Activated naive CD4-positive, alpha-beta T cell treated with anti-CD3 and anti-CD28 coated beads, Interleukin-2, amount 10 ng/mL, durations not matched to agents 7 days and 5 days (primary cell): ENCODE measurements at regions not wholly inside any gene's neighbourhood (a gene's known extent, or its start where the extent isn't known, plus 50 kb on each side); places are given as distances from the start of the nearest gene placed in this dataset.

Source experiments
- CTCF ChIA-PET: fragments of 350-600 bp; sonication (Branson Sonifier 250); formaldehyde crosslinking; loops from one replicate; lab custom pipeline; 2021; ENCODE audit warnings: antibody characterized with exemption; lab: Charles Lee
- DNase-seq: peaks from one replicate; pipeline ENCODE4 v3.0.0-alpha.2; 2020
- H3K27ac Mint-ChIP-seq: one replicate; pipeline ENCODE4 v1.8.0; 2021; ENCODE audit warnings: mild to moderate bottlenecking, moderate library complexity, mixed read lengths
- H3K27me3 Mint-ChIP-seq: one replicate; pipeline ENCODE4 v1.8.0; 2021; ENCODE audit warnings: mild to moderate bottlenecking, mixed read lengths
- H3K36me3 Mint-ChIP-seq: one replicate; pipeline ENCODE4 v1.8.0; 2021; ENCODE audit warnings: mixed read lengths
- H3K4me1 Mint-ChIP-seq: one replicate; pipeline ENCODE4 v1.8.0; 2021; ENCODE audit warnings: mixed read lengths
- H3K4me3 Mint-ChIP-seq: one replicate; pipeline ENCODE4 v1.8.0; 2021; ENCODE audit warnings: mild to moderate bottlenecking, moderate library complexity, mixed read lengths
- H3K9me3 Mint-ChIP-seq: one replicate; pipeline ENCODE4 v1.8.0; 2021; ENCODE audit warnings: mixed read lengths

DNA sequence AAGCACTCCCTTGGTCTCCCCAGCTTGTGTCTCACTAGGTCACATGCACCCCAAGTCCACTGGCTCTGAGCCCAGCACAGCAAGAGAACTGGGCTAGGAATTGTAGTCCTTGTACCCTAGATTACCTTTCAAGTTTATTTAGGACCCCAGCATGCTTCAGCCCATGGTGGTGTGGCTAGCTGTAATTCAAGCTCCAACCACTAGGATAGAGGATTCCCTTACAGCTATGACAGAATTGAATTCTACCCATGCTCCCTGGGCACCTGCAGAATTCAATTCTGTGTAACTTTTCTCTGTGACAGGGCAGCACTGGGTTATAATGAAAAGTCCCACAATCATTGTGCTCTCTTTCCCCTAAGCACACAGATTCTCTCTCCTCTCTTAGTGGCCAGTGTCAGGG, 253.8 kb upstream of the DMD start:
- no peaks in the 10 kb centered on the region for H3K27me3 Mint-ChIP-seq
- no peak for DNase-seq
- H3K27ac Mint-ChIP-seq = no peak overlapping the region
- no peaks in the 10 kb centered on the region for H3K9me3 Mint-ChIP-seq
- no peak overlapping the region for H3K4me3 Mint-ChIP-seq
- CTCF ChIA-PET = no interaction called here
- no peaks in the 10 kb centered on the region for H3K36me3 Mint-ChIP-seq
- H3K4me1 Mint-ChIP-seq = no peaks in the 10 kb centered on the region

DNA sequence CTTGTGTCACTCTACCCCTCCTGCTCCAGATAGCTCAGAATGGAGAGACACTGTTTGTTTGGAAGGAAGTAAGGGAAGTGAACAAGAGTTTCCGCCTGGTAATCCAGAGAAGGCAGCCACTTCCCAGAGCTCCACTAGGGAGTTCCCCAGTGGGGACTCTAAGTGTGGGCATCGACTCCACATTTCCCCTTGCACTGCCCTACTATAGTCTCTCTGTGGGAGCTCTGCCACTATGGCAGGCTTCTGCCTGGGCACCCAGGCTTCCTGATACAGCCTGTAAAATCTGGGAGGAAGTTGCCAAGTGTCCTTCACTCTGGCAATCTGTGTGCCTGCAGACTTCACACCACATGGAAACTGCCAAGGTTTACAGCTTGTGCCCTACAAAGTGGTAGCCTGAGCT, 245.8 kb upstream of the DMD start:
- no peak for DNase-seq
- Mint-ChIP-seq H3K4me3 (no peak overlapping the region), H3K27me3 (no peaks in the 10 kb centered on the region), H3K27ac (no peak overlapping the region), H3K36me3 (no peaks in the 10 kb centered on the region), H3K9me3 (no peaks in the 10 kb centered on the region), H3K4me1 (no peaks in the 10 kb centered on the region)
- CTCF ChIA-PET = no interaction called here

GRCh38 chrX:33447285-33447684, 235.9 kb upstream of the DMD start:
- CTCF ChIA-PET = no interaction called here
- Mint-ChIP-seq H3K4me3 (no peak overlapping the region), H3K27ac (no peak overlapping the region), H3K9me3 (no peaks in the 10 kb centered on the region), H3K4me1 (no peaks in the 10 kb centered on the region), H3K36me3 (no peaks in the 10 kb centered on the region), H3K27me3 (no peaks in the 10 kb centered on the region)
- DNase-seq = no peak

- Mint-ChIP-seq H3K4me3 (no peak overlapping the region), H3K9me3 (no peaks in the 10 kb centered on the region), H3K27me3 (no peaks in the 10 kb centered on the region), H3K4me1 (no peaks in the 10 kb centered on the region), H3K27ac (no peak overlapping the region), H3K36me3 (no peaks in the 10 kb centered on the region)
- CTCF ChIA-PET = interaction anchor here (0.7 kb wide), 1 partner anchor 564 kb away, joined by 3 read pairs; no protein-coding TSS in a partner anchor
- DNase-seq = peak; percentile 31
Observed at GRCh38 chrX:33434256-33435092, 223.1 kb upstream of the DMD start.

- Mint-ChIP-seq H3K27me3 (no peaks in the 10 kb centered on the region), H3K36me3 (no peaks in the 10 kb centered on the region), H3K4me1 (no peaks in the 10 kb centered on the region), H3K9me3 (peaks cover 1% of the 10 kb centered on the region), H3K27ac (no peak overlapping the region), H3K4me3 (no peak overlapping the region)
- DNase-seq = no peak
- CTCF ChIA-PET = no interaction called here
Observed at GRCh38 chrX:33416273-33416805, 205.0 kb upstream of the DMD start.

GRCh38 chrX:33415459-33415858, 204.1 kb upstream of the DMD start:
- Mint-ChIP-seq H3K9me3 (peaks cover 1% of the 10 kb centered on the region), H3K27me3 (no peaks in the 10 kb centered on the region), H3K4me1 (no peaks in the 10 kb centered on the region), H3K27ac (no peak overlapping the region), H3K36me3 (no peaks in the 10 kb centered on the region), H3K4me3 (no peak overlapping the region)
- CTCF ChIA-PET = no interaction called here
- no peak for DNase-seq

- Mint-ChIP-seq H3K4me1 (no peaks in the 10 kb centered on the region), H3K27me3 (no peaks in the 10 kb centered on the region), H3K4me3 (no peak overlapping the region), H3K27ac (no peak overlapping the region), H3K9me3 (no peaks in the 10 kb centered on the region), H3K36me3 (no peaks in the 10 kb centered on the region)
- CTCF ChIA-PET = no interaction called here
- no peak for DNase-seq
Observed at GRCh38 chrX:33385546-33385945, 174.2 kb upstream of the DMD start.

GRCh38 chrX:33379839-33380238, 168.5 kb upstream of the DMD start:
- CTCF ChIA-PET = no interaction called here
- no peak for DNase-seq
- Mint-ChIP-seq H3K27me3 (no peaks in the 10 kb centered on the region), H3K27ac (no peak overlapping the region), H3K4me3 (no peak overlapping the region), H3K9me3 (no peaks in the 10 kb centered on the region), H3K36me3 (no peaks in the 10 kb centered on the region), H3K4me1 (no peaks in the 10 kb centered on the region)

DNA sequence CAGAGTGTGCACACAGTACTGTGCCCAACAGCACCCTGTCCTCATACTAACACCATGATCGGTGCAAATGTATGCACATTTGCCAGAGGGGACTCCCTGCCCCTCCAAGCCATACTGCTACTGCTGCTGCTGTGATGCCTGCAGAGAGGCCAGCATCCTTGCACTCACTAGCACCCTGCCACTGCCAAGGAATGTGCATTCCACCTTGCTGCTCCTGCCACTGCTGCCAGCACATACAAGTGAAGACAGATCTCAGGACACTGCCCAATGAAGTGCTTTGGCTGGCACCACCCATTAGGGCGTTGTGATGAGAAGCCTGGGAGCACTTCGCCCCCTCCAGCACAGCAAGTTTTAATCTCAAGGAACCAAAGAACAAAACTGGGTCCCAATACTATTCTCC, 146.3 kb upstream of the DMD start:
- Mint-ChIP-seq H3K27me3 (no peaks in the 10 kb centered on the region), H3K9me3 (peaks cover 2% of the 10 kb centered on the region)
- CTCF ChIA-PET = no interaction called here

GRCh38 chrX:33339219-33339618, 127.9 kb upstream of the DMD start:
- DNase-seq = no peak
- CTCF ChIA-PET = no interaction called here
- Mint-ChIP-seq H3K27me3 (no peaks in the 10 kb centered on the region), H3K4me1 (no peaks in the 10 kb centered on the region), H3K9me3 (no peaks in the 10 kb centered on the region), H3K27ac (no peak overlapping the region), H3K36me3 (no peaks in the 10 kb centered on the region), H3K4me3 (no peak overlapping the region)

More for the DNA sequence above, 146.3 kb upstream of the DMD start:
- no peak overlapping the region for H3K4me3 Mint-ChIP-seq
- H3K4me1 Mint-ChIP-seq = no peaks in the 10 kb centered on the region
- H3K27ac Mint-ChIP-seq = no peak overlapping the region
- DNase-seq = no peak
- no peaks in the 10 kb centered on the region for H3K36me3 Mint-ChIP-seq

- no peak overlapping the region for H3K27ac Mint-ChIP-seq
- H3K9me3 Mint-ChIP-seq = no peaks in the 10 kb centered on the region
- DNase-seq = no peak
- CTCF ChIA-PET = no interaction called here
- H3K27me3 Mint-ChIP-seq = no peaks in the 10 kb centered on the region
- H3K4me1 Mint-ChIP-seq = no peaks in the 10 kb centered on the region
- H3K4me3 Mint-ChIP-seq = no peak overlapping the region
- no peaks in the 10 kb centered on the region for H3K36me3 Mint-ChIP-seq
Observed at GRCh38 chrX:33336783-33337182, 125.4 kb upstream of the DMD start.

GRCh38 chrX:33333271-33333670, 121.9 kb upstream of the DMD start:
- Mint-ChIP-seq H3K9me3 (no peaks in the 10 kb centered on the region), H3K27ac (no peak overlapping the region), H3K36me3 (no peaks in the 10 kb centered on the region), H3K27me3 (no peaks in the 10 kb centered on the region), H3K4me3 (no peak overlapping the region), H3K4me1 (no peaks in the 10 kb centered on the region)
- no peak for DNase-seq
- CTCF ChIA-PET = no interaction called here

- Mint-ChIP-seq H3K27me3 (no peaks in the 10 kb centered on the region), H3K4me3 (no peak overlapping the region), H3K27ac (no peak overlapping the region), H3K4me1 (no peaks in the 10 kb centered on the region), H3K36me3 (no peaks in the 10 kb centered on the region), H3K9me3 (no peaks in the 10 kb centered on the region)
- no peak for DNase-seq
- CTCF ChIA-PET = no interaction called here
Observed at GRCh38 chrX:33330798-33331197, 119.4 kb upstream of the DMD start.

DNA sequence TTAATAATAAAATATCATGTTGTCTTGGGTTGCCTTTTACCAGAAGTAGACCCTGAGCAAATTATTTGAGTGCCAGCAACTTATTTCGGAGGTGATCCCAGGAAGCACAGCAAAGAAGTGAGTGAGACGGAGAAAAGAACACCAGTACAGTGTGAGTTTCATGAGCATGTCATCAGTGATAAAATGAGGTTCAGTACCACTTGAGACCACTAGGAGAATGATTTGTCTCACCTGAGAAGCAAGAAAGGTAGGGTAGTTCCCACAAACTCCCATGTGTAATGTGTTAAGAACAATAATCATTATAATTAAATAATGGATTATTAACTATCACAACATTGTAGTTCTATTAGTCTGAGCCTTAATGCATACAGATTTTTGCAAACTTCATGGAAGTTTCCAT, 112.8 kb upstream of the DMD start:
- peaks cover 2% of the 10 kb centered on the region for H3K9me3 Mint-ChIP-seq
- H3K27me3 Mint-ChIP-seq = no peaks in the 10 kb centered on the region
- no peak overlapping the region for H3K4me3 Mint-ChIP-seq
- no peak for DNase-seq
- no peaks in the 10 kb centered on the region for H3K36me3 Mint-ChIP-seq
- CTCF ChIA-PET = no interaction called here
- no peaks in the 10 kb centered on the region for H3K4me1 Mint-ChIP-seq
- H3K27ac Mint-ChIP-seq = no peak overlapping the region

DNA sequence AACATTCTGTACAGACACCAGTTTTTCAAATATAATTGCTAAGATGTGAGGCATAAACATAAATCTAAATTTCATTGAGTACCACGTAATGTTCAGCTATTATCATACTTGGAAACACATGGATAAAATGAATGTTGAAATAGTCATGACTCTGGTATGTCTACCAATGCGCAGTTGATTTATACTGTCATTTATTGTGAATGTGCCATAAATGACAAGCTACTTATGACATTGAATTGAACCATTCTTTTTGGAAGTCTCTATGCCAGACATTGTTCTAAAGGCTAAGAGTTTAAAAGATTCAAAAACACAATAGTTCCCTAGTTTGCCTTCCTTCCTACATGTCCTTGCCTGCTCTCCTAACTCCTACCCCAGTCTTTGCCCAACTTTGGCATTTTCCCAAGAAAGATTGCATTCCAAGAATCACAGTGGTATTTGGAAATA, 96.6 kb upstream of the DMD start:
- no peak overlapping the region for H3K4me3 Mint-ChIP-seq
- H3K4me1 Mint-ChIP-seq = no peaks in the 10 kb centered on the region
- no peak overlapping the region for H3K27ac Mint-ChIP-seq
- CTCF ChIA-PET = no interaction called here
- H3K27me3 Mint-ChIP-seq = no peaks in the 10 kb centered on the region
- no peaks in the 10 kb centered on the region for H3K36me3 Mint-ChIP-seq
- no peak for DNase-seq
- peaks cover 4% of the 10 kb centered on the region for H3K9me3 Mint-ChIP-seq
